Vagina (tissue), 2 donors: ENCODE measurements at regions not wholly inside any gene's neighbourhood (a gene's known extent, or its start where the extent isn't known, plus 50 kb on each side); places are given as distances from the start of the nearest gene placed in this dataset.
"Not testable (repeated sequence)": the region's sequence is repeated elsewhere in the genome, so short reads cannot be mapped to it uniquely, and the experiment has no call there.

Experiments
- DNase-seq, 2 donors: peaks; one replicate each; pipeline ENCODE4 v3.0.0-alpha.2; 2017; ENCODE audit errors: extremely low spot score in 2 of 2
- H3K27ac ChIP-seq: fragments of 200-600 bp; sonication (generic); one replicate; pipeline ENCODE4 v1.5.1; 2019
- H3K27me3 ChIP-seq: fragments of 200-600 bp; sonication (generic); one replicate; pipeline ENCODE4 v1.5.1; 2019
- H3K36me3 ChIP-seq, 2 donors: fragments of 200-600 bp; sonication (generic); one replicate each; pipeline ENCODE4 v1.5.1; 2017 to 2019
- H3K4me1 ChIP-seq: fragments of 200-600 bp; sonication (generic); one replicate; pipeline ENCODE4 v1.5.1; 2019
- H3K4me3 ChIP-seq, 2 donors: fragments of 200-600 bp; sonication (generic); 1 replicate in 1 of 2; 2 replicates in 1 of 2; pipeline ENCODE4 v1.5.1; 2016 to 2019
- H3K9me3 ChIP-seq: fragments of 200-600 bp; sonication (generic); one replicate; pipeline ENCODE4 v1.5.1; 2019
- CTCF ChIP-seq, 3 experiments: fragments of 450-650 bp in 2 of 3; fragments of 200-600 bp in 1 of 3; sonication (generic) in 1 of 3; IDR thresholded peaks; one replicate each; pipeline ENCODE4 v1.5.1; 2017 to 2019; ENCODE audit warnings: antibody characterized with exemption in 3 of 3, mild to moderate bottlenecking in 2 of 3, moderate library complexity in 2 of 3
- POLR2A ChIP-seq, 2 donors: fragments of 450-650 bp; IDR thresholded peaks; one replicate each; pipeline ENCODE4 v1.6.1; 2017; ENCODE audit warnings: antibody characterized with exemption in 2 of 2, mild to moderate bottlenecking in 2 of 2, moderate library complexity in 2 of 2
- POLR2AphosphoS5 ChIP-seq, 2 donors: sonication (generic); formaldehyde crosslinking; IDR thresholded peaks; one replicate each; pipeline ENCODE4 v1.9.0; 2017; ENCODE audit warnings: antibody characterized with exemption in 2 of 2, mild to moderate bottlenecking in 2 of 2, low read depth in 1 of 2; ENCODE audit not compliant: insufficient read depth in 1 of 2
- intact Hi-C: fragments of 100-400 bp; cut with DNase I; formaldehyde crosslinking; loops from one replicate; pipeline ENCODE4 v1.15.1; 2023

GRCh38 chr15:87549296-87549695 lies 707.2 kb downstream of the NTRK3 start:
- intact Hi-C loops = no loop called here
- no peak for DNase-seq
- H3K4me1 ChIP-seq = no peaks in the 10 kb centered on the region
- no peak overlapping the region for H3K27ac ChIP-seq
- H3K27me3 ChIP-seq = no peaks in the 10 kb centered on the region
- H3K4me3 ChIP-seq = no peak overlapping the region
- TF ChIP-seq POLR2AphosphoS5 (IDR thresholded peaks at IDR 0.05; ENCODE audit: insufficient read depth in 1 of 2, low read depth in 1 of 2) (no peak), POLR2A (IDR thresholded peaks at IDR 0.05) (no peak), CTCF (IDR thresholded peaks at IDR 0.05) (no peak)
- no peaks in the 10 kb centered on the region for H3K9me3 ChIP-seq
- H3K36me3 ChIP-seq = no peaks in the 10 kb centered on the region

- DNase-seq, H3K27me3 ChIP-seq, H3K9me3 ChIP-seq, H3K27ac ChIP-seq, intact Hi-C loops, H3K4me3 ChIP-seq, H3K36me3 ChIP-seq, H3K4me1 ChIP-seq: not testable (repeated sequence)
Measured at GRCh38 chr15:87548590-87548989, 707.9 kb downstream of the NTRK3 start.

GRCh38 chr15:87547470-87548181 lies 708.9 kb downstream of the NTRK3 start:
- no peak for DNase-seq
- no peaks in the 10 kb centered on the region for H3K9me3 ChIP-seq
- intact Hi-C loops = no loop called here

GRCh38 chr15:87538327-87538834 lies 718.2 kb downstream of the NTRK3 start:
- TF ChIP-seq POLR2A (IDR thresholded peaks at IDR 0.05) = no peak
- intact Hi-C loops = no loop called here
- Histone ChIP-seq H3K4me3 (no peak overlapping the region), H3K27ac (no peak overlapping the region), H3K4me1 (no peaks in the 10 kb centered on the region), H3K9me3 (no peaks in the 10 kb centered on the region), H3K36me3 (no peaks in the 10 kb centered on the region), H3K27me3 (no peaks in the 10 kb centered on the region)
- DNase-seq = no peak

More at GRCh38 chr15:87547470-87548181, 708.9 kb downstream of the NTRK3 start:
- H3K27me3 ChIP-seq = no peaks in the 10 kb centered on the region
- H3K4me3 ChIP-seq = no peak overlapping the region
- TF ChIP-seq CTCF (IDR thresholded peaks at IDR 0.05) (no peak), POLR2A (IDR thresholded peaks at IDR 0.05) (no peak), POLR2AphosphoS5 (IDR thresholded peaks at IDR 0.05; ENCODE audit: insufficient read depth in 1 of 2, low read depth in 1 of 2) (no peak)
- H3K27ac ChIP-seq = no peak overlapping the region
- H3K4me1 ChIP-seq = no peaks in the 10 kb centered on the region
- no peaks in the 10 kb centered on the region for H3K36me3 ChIP-seq

- H3K27ac ChIP-seq = no peak overlapping the region
- intact Hi-C loops = no loop called here
Measured at GRCh38 chr15:87537295-87537694, 719.2 kb downstream of the NTRK3 start.

GRCh38 chr15:87533637-87534036 lies 722.9 kb downstream of the NTRK3 start:
- H3K27me3 ChIP-seq, H3K4me3 ChIP-seq, H3K36me3 ChIP-seq, H3K27ac ChIP-seq, DNase-seq, H3K4me1 ChIP-seq, H3K9me3 ChIP-seq, intact Hi-C loops: not testable (repeated sequence)

More at GRCh38 chr15:87537295-87537694, 719.2 kb downstream of the NTRK3 start:
- no peaks in the 10 kb centered on the region for H3K4me1 ChIP-seq
- TF ChIP-seq CTCF (IDR thresholded peaks at IDR 0.05) (no peak), POLR2A (IDR thresholded peaks at IDR 0.05) (no peak), POLR2AphosphoS5 (IDR thresholded peaks at IDR 0.05; ENCODE audit: insufficient read depth in 1 of 2, low read depth in 1 of 2) (no peak)
- no peaks in the 10 kb centered on the region for H3K27me3 ChIP-seq
- no peaks in the 10 kb centered on the region for H3K36me3 ChIP-seq
- no peak overlapping the region for H3K4me3 ChIP-seq
- DNase-seq = no peak
- H3K9me3 ChIP-seq = no peaks in the 10 kb centered on the region
